ENCODE measurements at regions not wholly inside any gene's neighbourhood (a gene's known extent, or its start where the extent isn't known, plus 50 kb on each side); places are given as distances from the start of the nearest gene placed in this dataset.

DNA sequence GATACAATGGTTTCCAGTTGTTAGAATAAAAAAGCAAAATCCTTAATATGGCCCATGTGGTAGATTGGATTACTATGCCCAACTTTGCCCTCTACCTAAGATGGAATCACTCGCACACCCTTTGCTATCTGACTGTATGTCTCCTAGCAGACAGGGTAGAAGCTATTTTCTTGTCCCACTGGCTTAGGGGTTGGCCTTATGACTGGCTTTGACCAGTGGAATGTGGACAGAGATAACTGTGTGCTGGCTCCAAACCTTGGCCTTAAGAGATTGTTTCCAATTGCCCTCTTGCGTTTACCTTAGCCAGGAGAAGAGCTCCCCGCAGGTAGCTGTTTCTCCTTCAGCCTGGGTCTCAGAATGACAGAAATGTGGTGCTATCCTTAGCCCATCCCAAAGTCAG is 355.9 kb downstream of the BCOR start:
- TF ChIP-seq EZH2 (IDR thresholded peaks at IDR 0.05; ENCODE audit: insufficient read depth, poor library complexity, severe bottlenecking) (no peak), EZH2phosphoT487 (IDR thresholded peaks at IDR 0.05; ENCODE audit: insufficient read depth, low read depth) (no peak)
- Histone ChIP-seq H3F3A (ENCODE audit: insufficient read depth) (no peaks in the 10 kb centered on the region), H3K4me3 (no peak overlapping the region), H2AFZ (no peak overlapping the region), H3K79me2 (ENCODE audit: insufficient read depth) (no peaks in the 10 kb centered on the region), H4K20me1 (ENCODE audit: insufficient read depth) (no peaks in the 10 kb centered on the region), H3K4me2 (ENCODE audit: unreplicated experiment) (no peak overlapping the region), H3K9ac (no peak overlapping the region), H3K9me3 (ENCODE audit: low read depth) (no peaks in the 10 kb centered on the region), H3K9me2 (ENCODE audit: insufficient read depth) (no peaks in the 10 kb centered on the region), H3K36me3 (ENCODE audit: low read depth) (no peaks in the 10 kb centered on the region), H3K27ac (no peak overlapping the region), H3K4me1 (ENCODE audit: insufficient read depth) (peaks cover under 1% of the 10 kb centered on the region; the same call in 1 of the 2 replicates), H3K27me3 (replicated peaks; ENCODE audit: insufficient read depth) (no peaks in the 10 kb centered on the region)
- in situ Hi-C loops (cut with MboI), result loop anchor here (25.0 kb wide), 1 partner anchor 520 kb away; no protein-coding TSS in a partner anchor
- no peak for DNase-seq
- WGBS, 2 experiments (ENCODE audit: low coverage in 1 of 2, low lambda C conversion rate in 2 of 2, missing lambda C conversion rate in 2 of 2), result 82 to 98% methylated on average over 3 of the region's 3 CpGs

- Histone ChIP-seq H3K9me3 (ENCODE audit: low read depth) (no peaks in the 10 kb centered on the region), H3K4me2 (ENCODE audit: unreplicated experiment) (no peak overlapping the region), H3K79me2 (ENCODE audit: insufficient read depth) (no peaks in the 10 kb centered on the region), H3F3A (ENCODE audit: insufficient read depth) (no peaks in the 10 kb centered on the region), H3K36me3 (ENCODE audit: low read depth) (no peaks in the 10 kb centered on the region), H3K27me3 (replicated peaks; ENCODE audit: insufficient read depth) (no peaks in the 10 kb centered on the region), H4K20me1 (ENCODE audit: insufficient read depth) (no peaks in the 10 kb centered on the region), H3K4me3 (no peak overlapping the region), H3K9me2 (ENCODE audit: insufficient read depth) (no peaks in the 10 kb centered on the region), H3K4me1 (ENCODE audit: insufficient read depth) (no peaks in the 10 kb centered on the region), H3K27ac (no peak overlapping the region), H2AFZ (no peak overlapping the region), H3K9ac (no peak overlapping the region)
- TF ChIP-seq EZH2 (IDR thresholded peaks at IDR 0.05; ENCODE audit: insufficient read depth, poor library complexity, severe bottlenecking), result no peak
- TF ChIP-seq EZH2phosphoT487 (IDR thresholded peaks at IDR 0.05; ENCODE audit: insufficient read depth, low read depth), result no peak
- no peak for DNase-seq
- WGBS, 2 experiments (ENCODE audit: low coverage in 1 of 2, low lambda C conversion rate in 2 of 2, missing lambda C conversion rate in 2 of 2), result 86 to 94% methylated on average over 2 of the region's 2 CpGs
- in situ Hi-C loops (cut with MboI), result loop anchor here (25.0 kb wide), 1 partner anchor 516 kb away; no protein-coding TSS in a partner anchor
Observed at GRCh38 chrX:39745818-39746217, 351.9 kb downstream of the BCOR start.

- H3K36me3 ChIP-seq (ENCODE audit: low read depth), result no peaks in the 10 kb centered on the region
- H3K4me2 ChIP-seq (ENCODE audit: unreplicated experiment), result no peak overlapping the region
- in situ Hi-C loops (cut with MboI), result loop anchor here (25.0 kb wide), 1 partner anchor 513 kb away; no protein-coding TSS in a partner anchor
- no peaks in the 10 kb centered on the region for H3K9me3 ChIP-seq (ENCODE audit: low read depth)
- no peaks in the 10 kb centered on the region for H3K9me2 ChIP-seq (ENCODE audit: insufficient read depth)
- no peaks in the 10 kb centered on the region for H3F3A ChIP-seq (ENCODE audit: insufficient read depth)
- no peaks in the 10 kb centered on the region for H3K79me2 ChIP-seq (ENCODE audit: insufficient read depth)
- H3K27ac ChIP-seq, result no peak overlapping the region
- H3K4me3 ChIP-seq, result no peak overlapping the region
- H3K9ac ChIP-seq, result no peak overlapping the region
- WGBS, 2 experiments (ENCODE audit: low coverage in 1 of 2, low lambda C conversion rate in 2 of 2, missing lambda C conversion rate in 2 of 2), result 48 to 55% methylated on average over 5 of the region's 5 CpGs
- no peaks in the 10 kb centered on the region for H3K27me3 ChIP-seq (replicated peaks; ENCODE audit: insufficient read depth)
- no peak for TF ChIP-seq EZH2phosphoT487 (IDR thresholded peaks at IDR 0.05; ENCODE audit: insufficient read depth, low read depth)
- no peaks in the 10 kb centered on the region for H3K4me1 ChIP-seq (ENCODE audit: insufficient read depth)
- H2AFZ ChIP-seq, result no peak overlapping the region
- no peaks in the 10 kb centered on the region for H4K20me1 ChIP-seq (ENCODE audit: insufficient read depth)
- DNase-seq, result no peak
Observed at GRCh38 chrX:39749135-39749534, 348.6 kb downstream of the BCOR start.

GRCh38 chrX:39749728-39750127 is 348.0 kb downstream of the BCOR start:
- H3K4me3 ChIP-seq, result no peak overlapping the region
- no peak overlapping the region for H2AFZ ChIP-seq
- no peaks in the 10 kb centered on the region for H3K4me1 ChIP-seq (ENCODE audit: insufficient read depth)
- H3K9me2 ChIP-seq (ENCODE audit: insufficient read depth), result no peaks in the 10 kb centered on the region
- DNase-seq, result no peak
- no peaks in the 10 kb centered on the region for H3K36me3 ChIP-seq (ENCODE audit: low read depth)
- H3K4me2 ChIP-seq (ENCODE audit: unreplicated experiment), result no peak overlapping the region
- in situ Hi-C loops (cut with MboI), result loop anchor here (25.0 kb wide), 1 partner anchor 513 kb away; no protein-coding TSS in a partner anchor
- no peaks in the 10 kb centered on the region for H4K20me1 ChIP-seq (ENCODE audit: insufficient read depth)
- 74 to 82% methylated on average over 5 of the region's 5 CpGs for WGBS, 2 experiments (ENCODE audit: low coverage in 1 of 2, low lambda C conversion rate in 2 of 2, missing lambda C conversion rate in 2 of 2)
- H3K9ac ChIP-seq, result no peak overlapping the region
- no peaks in the 10 kb centered on the region for H3K27me3 ChIP-seq (replicated peaks; ENCODE audit: insufficient read depth)
- no peak overlapping the region for H3K27ac ChIP-seq
- H3K9me3 ChIP-seq (ENCODE audit: low read depth), result no peaks in the 10 kb centered on the region
- H3F3A ChIP-seq (ENCODE audit: insufficient read depth), result no peaks in the 10 kb centered on the region
- H3K79me2 ChIP-seq (ENCODE audit: insufficient read depth), result no peaks in the 10 kb centered on the region
- TF ChIP-seq EZH2phosphoT487 (IDR thresholded peaks at IDR 0.05; ENCODE audit: insufficient read depth, low read depth) (no peak), EZH2 (IDR thresholded peaks at IDR 0.05; ENCODE audit: insufficient read depth, poor library complexity, severe bottlenecking) (no peak)
